ENCODE measurements at regions not wholly inside any gene's neighbourhood (a gene's known extent, or its start where the extent isn't known, plus 50 kb on each side); places are given as distances from the start of the nearest gene placed in this dataset.

DNA sequence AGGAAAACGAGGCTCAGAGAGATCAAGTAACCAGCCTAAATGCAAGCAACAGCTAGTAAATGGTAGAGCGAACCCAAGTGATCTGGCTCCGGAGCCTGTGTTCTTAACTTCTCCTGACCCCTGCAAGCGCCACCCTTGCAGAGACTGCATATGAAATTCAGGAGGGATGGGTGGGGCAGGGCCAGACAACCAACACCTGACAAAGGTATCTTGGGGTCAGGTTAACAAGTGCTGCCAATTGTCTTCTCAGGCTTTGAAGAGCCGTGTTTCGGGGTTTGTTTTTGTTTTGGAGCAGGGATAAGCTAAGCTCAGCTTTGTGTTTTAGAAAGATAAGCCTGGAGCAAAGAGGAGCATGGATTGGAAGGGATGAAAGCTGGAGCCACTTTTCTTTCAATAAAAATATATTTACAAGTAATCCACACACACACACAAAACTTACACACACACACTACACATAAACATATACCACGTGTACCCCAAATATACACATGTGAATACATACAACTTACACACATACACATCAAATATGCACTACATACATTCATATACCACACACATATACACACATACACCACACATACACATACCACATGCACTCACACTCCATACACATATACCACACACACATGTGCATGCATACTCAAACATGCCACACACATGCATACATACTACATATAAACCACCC is 722.0 kb downstream of the DIAPH3 start:
- DNase-seq = no peak

DNA sequence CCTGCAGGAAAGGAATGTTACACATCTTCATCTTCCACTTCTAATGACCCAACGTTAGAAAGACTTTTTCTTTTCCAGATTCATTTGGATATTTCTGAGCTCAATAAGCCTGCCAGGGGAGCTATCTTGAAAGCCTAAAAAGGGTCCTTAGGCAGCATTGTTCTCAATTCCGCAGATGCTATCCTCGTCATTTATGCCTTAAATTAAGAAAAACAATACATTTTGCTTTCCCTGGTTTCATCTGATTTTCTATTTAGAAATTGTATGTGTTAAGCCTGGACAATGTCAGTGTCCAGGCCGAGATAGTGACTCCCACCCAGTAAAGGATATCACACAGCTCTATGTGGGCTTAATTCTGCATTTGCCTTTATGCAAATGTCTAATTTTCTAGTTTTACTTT is 721.3 kb downstream of the DIAPH3 start:
- no peak for DNase-seq

DNA sequence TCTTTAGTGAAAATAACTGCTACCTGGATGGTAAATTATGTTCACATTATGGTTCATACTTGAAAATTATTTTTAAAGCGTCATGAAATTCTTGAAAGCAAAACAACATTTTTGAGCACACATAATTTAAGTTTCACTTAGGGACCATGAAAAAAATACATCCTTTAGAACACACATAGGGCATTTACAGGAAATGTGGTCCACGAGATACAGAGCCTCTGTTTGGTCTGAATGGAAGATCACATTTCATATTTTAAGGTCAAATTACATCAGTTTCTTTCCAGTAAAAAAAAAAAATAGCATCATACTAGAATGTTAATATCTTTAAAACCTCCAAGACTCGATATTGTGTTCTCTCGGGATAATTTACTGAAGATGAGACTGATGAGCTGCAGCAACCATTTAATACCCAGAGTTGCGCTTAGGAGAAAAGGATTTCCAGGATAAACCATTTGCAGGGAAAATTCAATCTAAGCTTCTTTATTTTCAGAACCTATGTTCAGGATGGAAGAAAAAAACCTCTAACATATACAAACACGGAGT is 720.7 kb downstream of the DIAPH3 start:
- no peak for DNase-seq

DNA sequence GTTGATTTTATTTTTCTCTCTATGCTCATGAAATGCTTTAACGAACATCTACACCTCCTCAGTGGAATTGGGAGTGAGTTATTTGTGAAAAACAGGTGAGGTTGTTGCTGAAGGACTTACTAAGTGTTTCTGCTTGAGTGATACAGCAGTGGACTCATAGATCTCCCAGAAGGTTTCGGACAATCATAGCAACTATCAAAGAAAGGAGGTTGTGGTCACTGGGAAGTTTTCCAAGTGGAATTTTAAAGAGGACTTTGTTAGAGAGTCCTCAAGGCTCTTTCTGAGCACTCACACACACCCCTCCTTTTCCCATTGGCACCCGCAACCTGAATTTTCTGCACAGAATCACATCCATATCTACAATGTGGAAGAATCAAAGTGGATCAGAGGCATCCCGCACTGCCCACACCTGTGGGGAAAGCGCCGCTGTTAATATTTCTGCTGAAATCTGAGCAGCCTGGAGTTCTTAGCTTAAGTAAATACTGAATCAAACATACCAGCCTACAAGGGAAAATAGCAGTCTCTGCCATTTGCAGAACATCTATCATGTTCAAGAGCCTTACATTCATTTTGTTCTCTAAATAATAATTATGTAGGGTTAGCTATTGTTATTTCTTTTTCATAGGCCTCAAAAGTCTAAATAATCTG is 719.4 kb downstream of the DIAPH3 start:
- DNase-seq = no peak

DNA sequence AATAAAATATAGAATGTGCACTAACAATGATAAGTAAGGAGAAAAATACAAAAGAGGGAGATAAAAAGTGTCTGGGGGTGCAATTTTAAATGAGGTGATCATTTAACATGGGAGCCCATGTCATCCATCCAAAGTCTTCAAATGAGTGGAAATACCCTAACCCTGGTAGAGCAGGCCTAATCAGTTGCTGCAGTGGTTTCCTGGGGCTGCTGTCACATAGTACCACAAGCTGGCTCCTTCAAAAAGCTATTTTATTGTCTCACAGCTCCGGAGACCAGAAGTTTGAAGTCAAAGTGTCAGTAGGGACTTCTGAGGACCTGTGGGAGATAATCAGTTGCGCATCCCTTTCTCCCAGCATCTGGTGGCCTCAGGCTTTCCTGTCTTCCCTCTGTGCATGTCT is 717.9 kb downstream of the DIAPH3 start:
- DNase-seq = no peak

GRCh38 chr13:59446391-59446790 is 717.3 kb downstream of the DIAPH3 start:
- DNase-seq = no peak

DNA sequence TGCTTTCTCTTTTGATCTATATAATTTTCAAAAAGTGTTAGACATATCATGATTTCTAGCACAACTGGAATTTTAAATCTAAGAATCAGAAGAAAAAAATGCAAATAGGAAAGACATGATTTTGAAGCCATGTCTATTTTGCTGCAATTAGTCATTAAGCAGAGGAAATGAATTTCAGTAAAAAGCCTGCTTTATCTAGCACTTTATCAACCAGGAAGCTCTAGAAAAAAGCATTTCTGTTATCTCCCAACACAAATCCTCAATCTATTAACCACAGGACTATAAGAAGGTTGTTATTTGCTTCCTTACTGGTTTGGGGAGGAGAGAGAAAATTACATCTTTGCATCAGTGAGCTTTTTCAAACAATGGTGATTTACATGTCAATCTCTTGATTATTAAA is 716.7 kb downstream of the DIAPH3 start:
- DNase-seq = no peak

DNA sequence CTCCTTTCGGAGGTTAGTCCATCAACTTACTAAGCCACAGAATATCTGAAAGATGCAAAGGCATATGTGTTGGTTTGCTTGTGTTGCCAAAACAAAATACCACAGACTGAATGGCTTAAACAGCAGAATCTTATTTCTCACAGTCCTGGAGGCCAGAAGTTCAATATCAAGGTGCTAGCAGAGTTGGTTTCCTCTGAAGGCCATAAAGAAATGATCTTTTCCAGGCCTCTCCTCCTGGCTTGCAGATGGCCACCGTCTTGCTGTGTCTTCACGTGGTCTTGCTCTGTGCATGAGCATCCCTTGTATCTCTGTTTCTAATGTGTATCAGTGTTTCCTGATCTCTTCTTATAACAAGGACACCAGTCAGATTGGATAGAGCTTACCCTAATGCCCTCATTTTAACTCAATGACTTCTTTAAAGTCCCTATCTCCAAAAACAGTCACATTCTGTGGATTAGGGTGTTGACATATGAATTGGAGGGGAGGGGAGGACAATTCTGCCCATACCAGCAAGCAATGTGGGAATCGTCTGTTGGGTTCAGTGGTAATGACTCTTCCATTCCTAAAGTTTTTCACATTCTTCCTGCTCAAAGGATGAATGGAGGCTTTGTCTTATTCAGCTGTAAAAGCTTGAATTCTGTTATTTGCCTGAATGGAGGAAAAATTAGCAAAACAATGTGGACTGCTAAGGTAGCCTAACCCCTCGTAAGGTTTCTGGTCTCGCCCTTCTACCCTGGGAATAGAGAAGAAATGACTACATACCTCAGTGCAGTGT is 715.7 kb downstream of the DIAPH3 start:
- no peak for DNase-seq

- no peak for DNase-seq
These were observed 714.0 kb downstream of the DIAPH3 start for GRCh38 chr13:59449750-59450149.

DNA sequence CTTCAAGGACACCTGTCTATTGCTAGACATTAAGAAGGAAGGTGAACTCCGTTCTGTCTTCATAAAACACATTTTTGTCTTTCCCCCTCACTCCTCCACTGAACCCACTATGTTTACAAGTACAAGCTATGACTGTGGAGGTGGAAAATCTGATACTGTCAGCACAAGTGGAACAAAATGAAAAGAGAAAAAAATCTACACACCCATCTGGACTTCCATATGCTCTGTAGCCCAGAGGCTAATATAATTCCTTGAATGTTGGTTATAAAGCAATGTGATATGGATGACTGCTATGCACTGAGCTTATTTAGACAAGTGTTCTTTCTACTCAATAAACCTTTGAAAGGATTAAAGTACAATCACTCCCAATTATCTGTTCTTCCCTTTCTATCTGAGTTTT is 713.5 kb downstream of the DIAPH3 start:
- DNase-seq = no peak

DNA sequence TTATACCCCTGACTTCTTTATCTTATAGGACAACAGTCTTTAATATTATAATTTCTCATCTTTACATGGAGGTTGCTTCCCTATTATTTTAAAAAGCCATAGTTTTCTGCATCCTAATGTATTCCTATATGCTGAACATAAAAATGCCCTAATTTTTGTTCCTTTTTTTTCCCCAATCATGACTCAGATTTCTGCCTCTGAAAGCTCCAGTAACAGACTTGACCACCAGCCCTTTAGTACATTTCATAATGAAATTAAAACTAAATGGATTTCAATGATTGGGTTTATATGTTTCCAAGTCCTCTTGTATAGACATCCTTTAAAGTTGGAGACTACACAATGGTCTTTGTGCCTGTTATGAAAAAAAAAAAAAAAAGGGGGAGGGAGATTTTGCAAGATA is 712.5 kb downstream of the DIAPH3 start:
- DNase-seq = no peak

DNA sequence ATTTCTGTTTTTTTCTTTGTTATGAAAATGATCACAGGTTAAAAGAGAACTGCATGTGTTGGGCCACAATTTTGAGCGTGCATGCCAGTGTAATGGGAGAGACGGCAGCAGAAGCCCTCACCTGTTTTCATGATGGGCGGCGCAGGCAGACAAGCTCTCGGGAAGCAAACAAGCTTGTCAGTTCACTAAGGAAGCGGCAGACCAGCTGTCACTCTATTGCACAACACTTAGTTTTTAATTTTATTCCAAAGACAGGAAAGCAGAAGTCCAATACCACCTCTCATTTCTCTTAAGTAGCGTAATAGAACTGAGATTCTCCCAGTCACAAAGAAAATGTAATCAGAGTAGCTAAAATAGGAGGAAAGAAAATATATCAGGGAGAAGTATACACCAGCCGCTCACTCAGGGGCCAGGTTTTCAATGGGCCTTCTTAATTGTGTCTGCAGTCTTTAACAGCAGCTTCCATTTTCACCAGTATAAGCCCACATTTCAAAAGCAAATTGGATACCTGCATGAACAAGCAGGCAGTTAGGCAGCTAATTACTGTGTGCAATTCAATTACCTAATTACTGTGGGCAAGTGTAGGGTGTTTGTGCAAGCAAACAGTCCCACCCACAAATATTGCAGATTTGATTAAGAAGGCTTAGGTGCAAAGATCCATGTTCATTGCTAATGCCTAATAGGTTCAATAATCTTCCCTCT is 711.4 kb downstream of the DIAPH3 start:
- DNase-seq = no peak

DNA sequence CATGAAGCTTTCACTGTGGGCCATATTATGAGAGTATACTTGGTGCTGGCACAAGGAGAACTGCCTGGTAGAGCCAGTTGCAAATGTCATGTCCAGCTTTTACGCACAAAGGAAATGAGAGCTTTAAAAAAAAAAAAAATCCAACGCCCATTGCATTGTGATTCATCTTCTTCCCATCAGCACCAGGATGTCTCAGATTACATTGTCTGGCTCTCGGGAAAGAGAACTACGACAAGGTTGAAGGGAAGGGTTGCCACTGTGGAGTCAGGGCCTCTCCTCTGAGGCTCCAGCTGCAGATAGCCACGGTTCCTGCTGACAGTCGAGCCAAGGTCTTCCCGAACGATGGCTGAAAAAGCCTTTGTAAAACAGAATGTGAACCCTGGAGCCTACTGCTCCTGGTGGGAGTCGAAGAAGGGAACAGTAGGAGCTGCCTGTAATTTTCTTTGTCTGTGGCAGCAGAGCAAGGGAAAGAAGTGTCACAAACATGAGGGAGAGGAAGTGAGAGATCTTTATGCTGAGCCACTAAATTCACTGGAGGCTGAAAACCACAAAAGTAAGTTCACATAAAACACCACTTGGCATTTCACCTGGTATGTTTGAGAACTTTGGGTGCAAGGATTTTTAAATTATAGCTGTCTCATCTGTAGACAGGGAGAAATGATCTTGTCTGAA is 704.7 kb downstream of the DIAPH3 start:
- DNase-seq = no peak

GRCh38 chr13:59459972-59460371 is 703.8 kb downstream of the DIAPH3 start:
- DNase-seq = no peak

DNA sequence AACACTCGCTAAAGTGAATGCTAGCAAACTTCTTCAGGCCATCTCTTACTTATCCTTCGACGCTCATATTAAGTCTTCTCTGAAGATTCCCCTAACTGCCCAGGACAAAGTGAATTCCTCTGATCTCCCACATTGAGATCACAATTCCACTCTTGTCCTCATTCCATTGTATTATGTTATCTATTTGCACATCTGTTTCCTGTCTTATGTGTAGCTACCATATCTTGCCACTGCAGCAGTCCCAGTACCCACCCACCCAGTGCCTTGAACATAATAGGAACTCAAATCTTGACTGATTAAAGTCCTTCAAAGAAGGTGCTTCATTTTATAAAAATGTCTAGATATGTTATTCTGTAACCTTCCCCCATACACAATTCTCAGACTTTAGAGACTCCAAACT is 702.3 kb downstream of the DIAPH3 start:
- no peak for DNase-seq

GRCh38 chr13:59463023-59463422 is 700.7 kb downstream of the DIAPH3 start:
- no peak for DNase-seq

GRCh38 chr13:59464926-59465325 is 698.8 kb downstream of the DIAPH3 start:
- no peak for DNase-seq

GRCh38 chr13:59468396-59468795 is 695.3 kb downstream of the DIAPH3 start:
- DNase-seq = no peak

DNA sequence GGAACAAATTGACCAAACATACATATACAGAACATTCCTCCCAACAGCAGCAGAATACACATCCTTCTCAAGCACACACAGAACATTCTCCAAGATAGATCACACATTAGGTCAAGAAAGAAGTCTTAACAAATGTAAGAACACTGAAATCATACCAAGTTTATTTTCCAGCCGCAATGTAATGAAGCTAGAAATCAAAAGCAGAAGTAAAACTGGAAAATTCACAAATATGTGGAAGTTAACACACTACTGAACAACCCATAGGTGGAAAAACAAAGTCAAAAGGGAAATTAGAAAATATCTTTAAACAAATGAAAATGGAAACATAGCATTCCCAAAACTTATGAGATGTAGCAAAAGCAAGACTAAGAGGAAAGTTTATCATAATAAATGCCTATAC is 692.6 kb downstream of the DIAPH3 start:
- DNase-seq = no peak

DNA sequence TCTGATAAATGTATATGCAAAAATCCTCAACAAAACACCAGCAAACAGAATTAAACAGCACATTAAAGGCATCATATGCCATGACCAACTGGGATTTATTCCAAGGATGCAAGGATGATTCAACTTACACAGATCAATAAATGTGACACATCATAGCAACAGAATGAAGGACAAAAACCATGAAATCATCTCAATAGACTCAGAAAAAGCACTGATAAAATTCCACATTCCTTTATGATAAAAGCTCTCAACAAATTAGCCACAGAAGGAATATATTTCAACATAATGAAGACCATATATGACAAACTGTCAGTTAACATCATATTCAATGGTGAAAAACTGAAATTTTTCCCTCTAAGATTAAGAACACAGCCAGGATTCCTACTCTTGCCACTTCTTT is 691.6 kb downstream of the DIAPH3 start:
- DNase-seq = no peak

- no peak for DNase-seq
These were observed 689.0 kb downstream of the DIAPH3 start for GRCh38 chr13:59474696-59475095.

GRCh38 chr13:59475911-59476310 is 687.8 kb downstream of the DIAPH3 start:
- no peak for DNase-seq

DNA sequence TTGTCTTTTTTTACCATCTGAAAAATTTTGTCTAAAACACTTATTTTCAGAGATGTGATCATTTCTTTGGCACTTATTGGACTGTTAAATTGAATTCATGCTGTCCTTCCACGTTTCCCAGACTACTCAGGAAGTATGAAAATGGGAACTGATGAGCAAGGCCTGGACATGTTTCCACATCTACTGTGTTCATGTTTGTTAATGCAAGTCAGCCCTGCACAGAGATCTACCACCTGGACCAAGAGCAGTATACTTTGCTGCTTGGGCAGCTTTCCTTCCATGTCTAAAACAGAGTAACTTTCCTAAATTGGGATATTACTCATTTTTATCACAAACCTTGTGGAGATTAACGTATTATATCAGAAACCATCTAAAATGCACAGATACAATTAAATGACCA is 687.4 kb downstream of the DIAPH3 start:
- DNase-seq = no peak
